ENCODE measurements at regions not wholly inside any gene's neighbourhood (a gene's known extent, or its start where the extent isn't known, plus 50 kb on each side); places are given as distances from the start of the nearest gene placed in this dataset.

DNA sequence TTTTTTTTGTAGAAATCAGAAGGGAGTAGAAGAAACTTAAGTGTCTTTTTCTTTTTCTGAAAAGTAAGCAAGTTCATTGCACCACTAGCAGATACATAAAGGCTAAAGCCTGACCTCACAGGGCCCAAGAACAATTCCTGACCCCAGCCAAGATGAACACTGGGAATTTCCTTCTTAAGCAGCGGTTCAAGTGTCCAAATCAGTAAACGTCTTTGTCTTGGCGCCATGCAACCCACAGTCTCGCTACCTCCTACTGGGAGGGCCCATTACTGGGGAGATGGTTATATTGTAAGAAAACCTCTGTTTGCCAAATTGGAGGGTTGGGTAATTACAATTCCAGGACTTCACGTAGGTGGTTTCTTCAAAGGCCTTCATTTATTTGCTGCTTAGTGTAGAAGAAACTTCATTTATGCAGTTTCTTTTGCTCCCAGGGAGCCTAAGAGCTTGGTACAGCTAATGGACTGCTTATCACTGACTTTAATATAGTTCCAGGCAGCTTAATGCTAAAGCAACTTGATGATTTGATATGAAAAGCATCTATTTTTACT is 58.3 kb upstream of the ADRB1 start:
- no peak overlapping the region for H3K4me2 ChIP-seq
- no peaks in the 10 kb centered on the region for H4K20me1 ChIP-seq
- H3K4me1 ChIP-seq: peaks cover 25% of the 10 kb centered on the region
- no peaks in the 10 kb centered on the region for H3K27me3 ChIP-seq
- H3K4me3 ChIP-seq: no peak overlapping the region
- no peaks in the 10 kb centered on the region for H3K36me3 ChIP-seq
- no peak for TF ChIP-seq Cebpa-rat (IDR thresholded peaks at IDR 0.05)
- H3K9me3 ChIP-seq: peaks cover 20% of the 10 kb centered on the region
- no peak overlapping the region for H3K9ac ChIP-seq
- H3K27ac ChIP-seq: no peak overlapping the region

DNA sequence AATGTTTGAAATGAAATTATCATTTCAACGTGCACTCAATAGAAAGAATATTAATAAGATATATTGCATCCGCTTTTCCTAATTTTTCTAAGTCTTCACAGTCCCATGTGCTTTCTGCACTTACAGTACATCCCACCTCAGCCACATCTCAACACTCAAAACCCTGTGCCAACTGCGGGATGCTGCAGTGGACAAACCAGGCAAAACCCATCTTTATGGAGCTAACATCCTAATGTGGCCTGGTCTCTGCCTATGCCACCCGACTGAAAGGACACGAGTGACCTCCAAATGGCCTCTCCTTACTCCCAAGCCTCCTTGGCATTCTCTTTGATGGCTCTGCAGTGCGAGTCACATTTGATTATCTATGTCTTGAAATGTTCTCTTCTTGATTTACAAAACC is 57.4 kb upstream of the ADRB1 start:
- no peak for TF ChIP-seq Cebpa-rat (IDR thresholded peaks at IDR 0.05)
- H3K4me2 ChIP-seq: no peak overlapping the region
- no peaks in the 10 kb centered on the region for H3K27me3 ChIP-seq
- H3K27ac ChIP-seq: no peak overlapping the region
- H4K20me1 ChIP-seq: no peaks in the 10 kb centered on the region
- peaks cover 31% of the 10 kb centered on the region for H3K4me1 ChIP-seq
- H3K9ac ChIP-seq: no peak overlapping the region
- peaks cover 20% of the 10 kb centered on the region for H3K9me3 ChIP-seq
- H3K4me3 ChIP-seq: no peak overlapping the region
- H3K36me3 ChIP-seq: no peaks in the 10 kb centered on the region

DNA sequence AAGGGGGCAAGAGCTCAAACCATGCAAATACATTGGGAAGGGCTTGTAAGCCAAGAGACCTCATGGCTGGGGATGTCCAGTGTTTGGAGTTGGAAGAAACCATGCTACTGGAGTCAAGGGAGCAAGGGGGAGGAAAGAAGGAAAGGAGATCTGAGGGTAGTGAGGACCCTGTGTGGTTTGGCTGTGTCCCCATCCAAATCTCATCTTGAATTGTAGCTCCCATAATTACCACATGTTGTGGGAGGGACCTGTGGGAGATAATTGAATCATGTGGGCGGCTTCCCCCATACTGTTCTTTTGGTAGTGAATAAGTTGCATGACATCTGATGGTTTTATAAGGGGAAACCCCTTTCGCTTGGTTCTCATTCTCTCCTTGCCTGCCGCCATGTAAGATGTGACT is 56.5 kb upstream of the ADRB1 start:
- Histone ChIP-seq H3K27me3 (no peaks in the 10 kb centered on the region), H4K20me1 (no peaks in the 10 kb centered on the region), H3K9ac (no peak overlapping the region), H3K4me3 (no peak overlapping the region), H3K9me3 (peaks cover 20% of the 10 kb centered on the region), H3K27ac (no peak overlapping the region), H3K4me2 (no peak overlapping the region), H3K36me3 (no peaks in the 10 kb centered on the region), H3K4me1 (peaks cover 27% of the 10 kb centered on the region)
- no peak for TF ChIP-seq Cebpa-rat (IDR thresholded peaks at IDR 0.05)

DNA sequence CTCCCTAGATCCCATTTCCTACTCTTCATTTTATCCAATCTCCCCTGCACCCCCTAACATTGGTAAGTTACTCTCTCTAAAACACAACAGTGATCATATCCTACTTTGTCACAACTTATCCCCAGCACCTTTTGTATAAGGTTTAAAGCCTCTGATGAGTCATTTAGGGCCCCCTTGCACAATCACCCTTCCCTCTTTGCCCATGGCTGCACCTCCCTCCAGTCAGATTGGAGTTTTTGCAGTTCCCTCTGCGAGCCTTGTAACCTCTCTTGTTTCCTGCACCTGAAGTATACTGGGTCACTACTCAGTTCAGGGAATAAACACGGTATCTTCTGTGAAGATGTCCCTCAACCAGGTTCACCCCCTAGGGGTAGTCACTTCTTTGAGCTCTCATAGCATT is 55.9 kb upstream of the ADRB1 start:
- Histone ChIP-seq H4K20me1 (no peaks in the 10 kb centered on the region), H3K4me3 (no peak overlapping the region), H3K27ac (no peak overlapping the region), H3K9ac (no peak overlapping the region), H3K9me3 (peaks cover 20% of the 10 kb centered on the region), H3K4me2 (no peak overlapping the region), H3K4me1 (peaks cover 25% of the 10 kb centered on the region), H3K36me3 (no peaks in the 10 kb centered on the region), H3K27me3 (no peaks in the 10 kb centered on the region)
- peak; percentile 86 for TF ChIP-seq Cebpa-rat (IDR thresholded peaks at IDR 0.05)

DNA sequence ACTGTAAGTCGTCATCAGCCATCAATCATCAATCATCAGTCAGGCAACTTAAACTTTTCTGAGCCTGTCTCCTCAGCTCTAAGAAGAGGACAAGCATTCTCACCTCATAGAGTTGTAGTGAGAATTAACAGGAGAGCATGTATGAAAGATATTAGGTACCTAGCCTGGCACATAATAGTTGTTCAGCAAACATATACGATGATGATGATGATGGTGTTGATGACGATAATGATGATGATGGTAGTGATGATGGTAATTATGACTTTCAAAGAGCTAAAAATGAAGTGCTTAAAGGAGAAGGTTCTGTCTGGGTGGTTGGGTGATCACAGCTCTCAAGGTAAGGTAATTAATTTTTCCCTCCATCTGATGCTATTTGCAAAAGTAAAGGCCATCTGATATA is 55.1 kb upstream of the ADRB1 start:
- Histone ChIP-seq H3K4me3 (no peak overlapping the region), H3K27me3 (no peaks in the 10 kb centered on the region), H3K27ac (no peak overlapping the region), H3K9me3 (peaks cover 20% of the 10 kb centered on the region), H3K4me1 (peaks cover 25% of the 10 kb centered on the region), H3K4me2 (no peak overlapping the region), H3K36me3 (no peaks in the 10 kb centered on the region), H4K20me1 (no peaks in the 10 kb centered on the region), H3K9ac (no peak overlapping the region)
- no peak for TF ChIP-seq Cebpa-rat (IDR thresholded peaks at IDR 0.05)

DNA sequence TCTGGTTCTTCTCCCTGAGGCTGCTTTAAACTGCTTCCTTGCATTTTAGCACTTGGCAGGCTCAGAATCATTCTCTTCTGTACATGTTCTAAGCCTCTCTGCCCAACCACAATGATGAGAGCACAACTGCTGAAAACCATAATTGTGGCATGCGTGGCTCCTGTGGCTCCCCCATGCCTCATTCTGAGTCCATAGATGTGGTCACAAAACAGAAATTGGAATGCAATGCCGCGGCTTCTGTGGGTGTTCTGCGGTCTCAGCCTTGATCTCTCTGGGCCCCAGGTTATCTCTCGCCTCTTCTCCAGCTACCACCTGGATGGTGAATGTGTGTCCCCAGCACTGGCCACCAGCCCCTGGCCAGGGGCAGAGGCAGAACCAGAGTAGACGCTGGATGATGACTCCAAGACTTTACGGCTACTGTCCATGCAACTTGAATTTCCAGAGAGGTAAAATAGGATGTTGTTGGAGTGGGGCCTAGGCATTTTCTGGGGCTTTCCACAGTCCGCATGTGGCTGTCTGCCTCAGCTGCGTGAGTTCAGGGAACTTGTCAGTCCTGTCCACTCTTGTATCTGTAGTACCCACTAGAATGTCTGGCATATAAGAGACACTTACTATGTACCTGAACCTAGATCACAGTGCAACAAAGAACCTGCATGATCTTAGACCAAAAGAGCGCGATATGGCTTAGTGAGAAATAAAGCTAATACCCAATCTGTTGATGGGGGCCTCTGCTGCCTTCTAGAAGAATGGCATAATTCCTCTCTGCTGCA is 52.4 kb upstream of the ADRB1 start:
- TF ChIP-seq Cebpa-rat (IDR thresholded peaks at IDR 0.05): no peak
- peaks cover 34% of the 10 kb centered on the region for H3K4me1 ChIP-seq

DNA sequence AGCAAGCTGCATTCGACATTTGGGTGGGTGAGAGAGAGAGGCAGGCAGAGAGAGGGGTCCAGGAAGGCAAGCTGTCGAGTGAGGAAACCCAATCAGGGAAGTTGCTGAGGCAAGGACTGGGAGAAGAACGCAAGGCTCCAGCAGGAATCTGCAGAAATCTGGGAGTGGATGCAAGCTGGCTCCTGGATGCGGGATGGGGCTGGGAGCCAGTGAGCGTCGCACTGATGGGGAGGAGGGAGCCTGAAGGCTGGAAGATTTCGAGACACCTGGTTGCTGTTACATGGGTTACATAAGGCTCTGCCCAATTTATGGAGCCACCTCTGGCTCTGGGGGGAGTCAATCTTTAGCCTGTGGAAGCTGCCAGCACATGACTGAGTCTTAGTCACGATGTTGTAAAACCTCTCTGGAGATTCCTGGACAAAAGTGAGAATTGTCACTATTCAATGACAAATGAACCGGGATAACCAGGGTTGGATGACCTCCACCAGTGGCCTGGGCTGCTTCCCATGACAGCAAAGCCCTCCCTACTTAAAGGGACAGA is 51.1 kb upstream of the ADRB1 start:
- Histone ChIP-seq H3K4me3 (no peak overlapping the region), H4K20me1 (no peaks in the 10 kb centered on the region), H3K4me1 (peaks cover 34% of the 10 kb centered on the region), H3K9ac (no peak overlapping the region), H3K9me3 (peaks cover 7% of the 10 kb centered on the region), H3K4me2 (peak overlapping the region; percentile 63), H3K27ac (no peak overlapping the region), H3K36me3 (no peaks in the 10 kb centered on the region), H3K27me3 (no peaks in the 10 kb centered on the region)
- no peak for TF ChIP-seq Cebpa-rat (IDR thresholded peaks at IDR 0.05)

More for the DNA sequence above, 52.4 kb upstream of the ADRB1 start:
- Histone ChIP-seq H3K27ac (no peak overlapping the region), H4K20me1 (no peaks in the 10 kb centered on the region), H3K27me3 (no peaks in the 10 kb centered on the region), H3K36me3 (no peaks in the 10 kb centered on the region), H3K4me2 (no peak overlapping the region), H3K4me3 (no peak overlapping the region), H3K9me3 (peaks cover 20% of the 10 kb centered on the region), H3K9ac (no peak overlapping the region)

DNA sequence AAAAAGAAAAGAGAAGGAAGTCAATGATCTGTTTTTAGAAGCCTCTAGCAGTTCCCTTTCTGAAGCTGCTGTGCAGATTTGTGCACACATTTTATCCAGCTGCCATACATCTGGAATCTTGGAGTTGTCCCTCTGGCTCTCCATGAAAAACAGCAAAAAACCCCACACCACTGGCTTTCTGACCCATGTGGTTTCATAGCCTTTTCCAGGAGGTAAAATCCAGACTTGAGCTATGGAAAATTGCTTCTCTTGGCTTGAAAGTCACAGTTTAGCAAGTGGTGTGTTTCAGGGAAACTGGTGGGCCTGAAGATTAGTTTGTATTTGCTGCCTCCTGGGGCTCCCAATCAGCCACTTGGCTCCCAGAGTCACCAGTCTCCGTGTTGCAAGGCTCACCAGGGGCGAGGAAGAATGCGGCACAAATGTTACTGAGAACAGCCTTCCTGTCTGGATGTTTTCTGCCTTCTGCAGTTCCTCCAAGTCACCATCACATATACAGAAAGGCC is 50.1 kb upstream of the ADRB1 start:
- Histone ChIP-seq H3K27ac (peak overlapping the region; percentile 48), H4K20me1 (no peaks in the 10 kb centered on the region), H3K27me3 (no peaks in the 10 kb centered on the region), H3K4me2 (peak overlapping the region; percentile 63), H3K9me3 (no peaks in the 10 kb centered on the region), H3K36me3 (no peaks in the 10 kb centered on the region), H3K4me3 (no peak overlapping the region), H3K4me1 (peaks cover 34% of the 10 kb centered on the region), H3K9ac (no peak overlapping the region)
- TF ChIP-seq Cebpa-rat (IDR thresholded peaks at IDR 0.05): no peak

Measured in BLaER1 (cell line).